ENCODE measurements at regions not wholly inside any gene's neighbourhood (a gene's known extent, or its start where the extent isn't known, plus 50 kb on each side); places are given as distances from the start of the nearest gene placed in this dataset.
A peak's percentile ranks its signal among the peaks of the same experiment; 100 is the strongest.

DNA sequence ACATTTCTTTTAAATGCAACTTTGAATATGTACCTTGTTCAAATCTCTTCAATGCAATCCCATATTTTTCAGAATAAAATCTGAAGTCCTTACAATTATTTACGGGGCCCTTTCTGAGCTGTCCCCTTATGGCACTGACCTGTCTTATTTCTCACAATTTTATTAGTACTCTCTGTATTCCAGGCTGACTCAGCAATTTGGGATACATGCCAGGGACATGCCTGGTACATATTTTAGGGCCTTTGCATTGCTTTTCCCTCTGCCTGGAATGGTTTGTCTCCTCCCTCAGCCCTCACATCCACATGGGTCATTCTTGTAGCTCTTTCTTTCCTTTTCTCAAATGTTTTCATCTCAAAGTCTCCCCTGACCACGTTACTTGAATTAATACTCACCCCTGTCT is 172.2 kb upstream of the TECRL start:
- DNase-seq, result no peak

DNA sequence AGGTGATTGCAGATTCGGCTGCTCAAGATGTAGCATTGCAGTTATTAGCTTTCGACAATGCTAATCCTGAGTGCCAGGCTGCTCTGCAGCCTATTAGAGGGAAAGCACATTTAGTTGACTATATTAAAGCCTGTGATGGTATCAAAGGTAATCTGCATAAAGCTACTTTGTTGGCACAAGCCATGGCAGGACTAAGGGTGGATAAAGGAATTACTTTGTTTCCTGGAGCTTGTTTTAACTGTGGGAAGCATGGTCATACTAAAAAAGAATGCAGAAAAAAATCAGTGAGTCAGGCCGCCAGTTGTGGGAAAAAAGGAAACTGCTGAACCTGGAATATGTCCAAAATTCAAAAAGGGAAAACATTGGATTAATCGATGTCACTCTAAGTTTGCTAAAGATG is 154.9 kb upstream of the TECRL start:
- no peak for DNase-seq

DNA sequence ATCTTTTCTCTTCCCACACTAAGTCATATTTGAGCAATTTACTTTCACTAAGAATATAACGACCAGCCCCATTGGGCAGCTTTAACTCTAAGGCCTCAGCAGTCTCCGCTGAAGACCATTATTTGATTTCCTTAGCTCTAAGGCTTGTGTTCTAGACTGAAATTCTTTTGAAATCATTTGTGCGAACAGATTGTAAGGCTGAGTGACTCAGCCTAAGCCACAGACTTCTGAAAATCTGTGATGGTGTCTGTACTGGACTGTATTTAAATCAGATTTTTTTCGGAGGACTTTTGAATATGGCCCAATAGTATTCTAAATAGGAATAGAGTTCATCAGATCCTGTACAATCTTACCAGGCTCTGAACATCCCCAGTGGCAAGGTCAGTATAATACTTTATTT is 150.3 kb upstream of the TECRL start:
- no peak for DNase-seq

DNA sequence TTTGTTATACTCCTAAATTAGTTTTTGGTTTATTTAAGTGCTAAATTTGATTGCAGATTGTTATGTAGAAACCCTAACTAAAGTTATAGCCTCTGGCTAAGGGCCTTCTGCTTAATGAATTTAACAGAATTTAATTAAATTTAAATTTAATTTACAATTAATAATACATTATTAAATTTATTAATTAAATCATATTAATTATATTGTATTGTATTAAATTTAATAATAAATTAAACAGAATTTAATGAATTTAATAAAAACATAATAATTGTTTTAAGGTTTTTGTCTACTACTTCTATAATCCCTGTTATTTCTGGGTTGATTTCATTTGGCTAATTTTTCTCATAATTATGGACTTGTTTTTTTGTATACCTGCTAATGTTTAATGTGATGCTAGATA is 141.9 kb upstream of the TECRL start:
- DNase-seq, result no peak

DNA sequence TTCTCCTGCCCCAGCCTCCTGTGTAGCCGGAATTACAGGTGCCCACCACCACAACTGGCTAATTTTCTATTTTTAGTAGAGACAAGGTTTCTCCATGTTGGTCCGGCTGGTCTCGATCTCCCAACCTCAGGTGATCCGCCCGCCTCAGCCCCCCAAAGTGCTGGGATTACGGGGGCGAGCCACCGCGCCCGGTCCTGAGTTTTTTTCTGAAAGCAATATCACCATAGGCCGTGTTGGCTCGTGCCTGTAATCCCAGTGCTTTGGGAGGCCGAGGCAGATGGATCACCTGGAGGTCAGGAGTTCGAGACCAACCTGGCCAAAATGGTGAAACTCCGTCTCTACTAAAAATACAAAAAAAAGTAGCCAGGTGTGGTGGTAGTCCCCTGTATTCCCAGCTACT is 136.3 kb upstream of the TECRL start:
- no peak for DNase-seq

DNA sequence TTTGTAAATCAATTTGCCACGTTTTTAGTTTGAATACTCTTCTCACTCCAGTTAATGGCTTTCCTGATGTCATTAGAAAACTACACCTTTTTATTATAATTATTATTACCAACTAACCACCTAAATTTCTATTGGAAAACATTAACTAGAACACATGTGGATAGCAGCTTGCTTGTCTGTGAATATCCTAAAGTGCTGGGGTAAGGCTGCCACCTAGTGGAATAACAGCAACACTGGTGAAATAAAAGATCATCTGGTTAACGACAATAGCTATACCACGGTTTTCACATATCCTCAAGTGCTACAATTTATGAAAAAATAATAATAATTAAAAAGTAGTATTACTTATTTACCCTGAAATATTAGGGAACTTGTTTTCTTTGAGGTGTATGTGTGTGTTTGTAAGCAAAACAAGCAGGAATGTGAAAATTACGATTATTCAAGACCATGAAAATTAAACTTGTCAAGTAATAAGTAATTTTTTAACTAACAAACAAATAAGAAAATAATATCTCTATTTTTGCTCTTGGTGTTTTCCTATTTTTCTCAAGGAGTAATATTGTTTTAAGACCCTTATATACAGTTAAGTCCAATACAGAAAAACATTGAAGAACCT is 130.1 kb upstream of the TECRL start:
- DNase-seq, result peak; percentile 67

DNA sequence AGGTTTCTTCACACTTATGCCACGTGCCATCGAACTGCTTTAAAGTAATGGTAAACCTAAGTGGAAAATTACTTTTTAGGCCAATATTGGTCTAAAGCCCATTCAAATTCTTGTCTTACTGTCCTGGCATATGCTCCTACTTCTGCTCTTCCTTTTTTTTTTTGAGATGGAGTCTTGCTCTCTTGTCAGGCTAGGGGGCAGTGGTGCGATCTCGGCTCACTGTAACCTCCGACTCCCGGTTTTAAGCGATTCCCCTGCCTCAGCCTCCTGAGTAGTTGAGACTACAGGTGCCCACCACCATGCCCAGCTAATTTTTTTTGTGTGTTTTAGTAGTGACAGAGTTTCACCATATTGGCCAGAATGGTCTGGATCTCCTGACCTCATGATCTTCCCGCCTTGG is 129.0 kb upstream of the TECRL start:
- no peak for DNase-seq

DNA sequence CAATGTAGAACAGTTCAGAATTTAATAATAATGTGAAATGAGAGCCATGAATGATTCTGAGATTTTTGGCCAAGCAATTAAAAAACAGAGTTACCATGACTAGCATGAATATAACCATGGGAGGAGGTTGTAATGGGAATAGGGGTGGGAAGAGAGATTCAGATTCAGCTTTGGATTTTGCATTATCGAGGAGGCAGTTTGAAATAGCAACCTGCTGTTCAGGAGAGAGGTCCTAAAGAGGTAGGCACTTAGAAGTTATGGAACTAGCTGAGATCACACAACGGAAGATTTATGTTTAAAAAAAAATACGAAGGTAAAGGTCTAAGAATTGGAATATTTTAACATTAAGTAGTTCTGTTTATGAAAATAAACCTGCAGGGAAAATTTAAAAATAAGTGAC is 124.4 kb upstream of the TECRL start:
- no peak for DNase-seq

DNA sequence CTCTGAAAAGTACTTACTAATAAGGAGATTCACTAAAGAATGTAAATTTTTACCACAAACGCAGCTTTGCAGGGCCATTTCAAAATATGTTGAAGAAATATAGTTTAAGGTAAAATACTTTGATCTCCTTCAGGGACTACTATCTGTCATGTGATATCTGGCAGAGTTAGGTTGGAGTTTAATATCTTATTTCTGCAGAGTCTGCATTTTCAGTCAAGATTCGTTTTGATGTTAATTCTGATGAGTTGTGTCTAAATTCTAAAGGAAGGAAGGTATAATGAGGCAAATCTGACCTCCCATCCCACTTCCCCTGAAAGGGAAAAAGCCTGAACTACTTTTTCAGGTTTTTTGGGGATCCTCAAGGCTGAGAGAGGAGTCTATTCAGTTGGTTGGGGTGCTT is 123.9 kb upstream of the TECRL start:
- no peak for DNase-seq

DNA sequence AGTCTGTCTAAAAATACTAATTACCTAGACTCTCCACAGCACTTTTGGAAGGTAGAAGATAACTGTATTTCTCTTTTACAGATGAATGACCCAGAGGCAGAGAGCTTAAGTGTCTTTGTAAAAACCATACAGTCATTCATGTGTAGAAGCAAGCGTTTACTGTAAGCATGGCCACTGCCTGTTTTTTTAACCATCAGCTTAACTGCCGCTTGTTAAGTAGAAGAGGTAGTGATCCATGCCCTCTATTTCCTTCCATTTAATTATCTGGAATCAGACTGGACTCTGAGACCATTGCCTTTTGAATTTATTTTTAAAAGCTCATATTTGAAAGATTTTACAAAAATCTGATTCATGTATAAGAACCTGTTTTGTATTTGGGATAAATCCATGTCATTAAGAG is 111.2 kb upstream of the TECRL start:
- no peak for DNase-seq

DNA sequence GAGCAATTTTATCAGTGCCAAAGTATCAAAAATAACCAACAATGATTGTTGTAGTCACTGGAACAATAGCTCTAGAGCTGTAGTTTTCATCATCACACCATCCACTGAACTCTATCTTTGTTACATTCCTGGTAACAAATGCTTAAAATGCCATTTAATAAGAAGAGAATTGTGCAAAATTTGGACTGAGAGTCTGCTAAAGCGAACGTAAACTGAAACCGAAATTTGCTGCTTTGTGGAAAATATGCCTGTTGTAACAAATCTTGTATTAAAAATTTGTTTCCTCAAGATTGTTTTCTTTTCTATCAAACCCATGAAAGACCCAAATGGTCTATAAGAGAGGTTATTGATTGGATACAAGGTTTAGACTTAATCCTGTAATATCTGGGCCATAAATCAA is 109.3 kb upstream of the TECRL start:
- no peak for DNase-seq

DNA sequence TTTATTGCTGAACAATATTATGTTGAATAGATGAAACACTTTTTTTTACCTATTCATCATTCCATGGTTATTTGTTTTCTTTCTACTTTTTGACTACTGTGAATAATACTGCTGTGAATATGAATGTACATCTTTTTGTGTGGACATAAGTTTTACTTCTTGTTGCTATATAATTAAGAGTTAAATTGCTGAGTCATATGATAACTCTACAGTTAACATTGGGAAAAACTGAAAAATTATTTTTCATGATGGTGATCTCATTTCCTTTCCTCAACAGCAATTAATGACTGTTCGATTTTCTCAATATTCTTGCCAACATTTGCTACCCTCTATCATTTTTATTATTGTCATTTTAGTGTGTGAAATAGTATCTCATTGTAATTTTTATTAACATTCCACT is 106.9 kb upstream of the TECRL start:
- no peak for DNase-seq

DNA sequence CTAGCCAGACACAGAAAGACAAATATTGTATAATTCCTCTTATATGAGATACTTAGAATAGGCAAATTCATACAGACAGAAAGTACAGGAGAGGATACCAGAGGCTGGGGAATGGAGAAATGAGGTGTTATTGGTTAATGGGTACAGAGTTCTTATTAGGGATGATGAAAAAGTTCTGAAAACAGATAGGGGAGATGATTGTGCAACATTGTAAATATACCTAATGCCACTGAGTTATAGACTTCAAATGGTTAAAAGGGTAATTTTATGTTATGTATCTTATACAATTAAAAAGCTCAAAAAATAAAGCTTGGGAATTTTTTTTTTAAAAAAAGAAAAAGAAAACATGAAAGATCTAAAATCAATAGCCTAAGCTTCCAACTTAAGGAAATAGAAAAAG is 98.8 kb upstream of the TECRL start:
- DNase-seq, result no peak

DNA sequence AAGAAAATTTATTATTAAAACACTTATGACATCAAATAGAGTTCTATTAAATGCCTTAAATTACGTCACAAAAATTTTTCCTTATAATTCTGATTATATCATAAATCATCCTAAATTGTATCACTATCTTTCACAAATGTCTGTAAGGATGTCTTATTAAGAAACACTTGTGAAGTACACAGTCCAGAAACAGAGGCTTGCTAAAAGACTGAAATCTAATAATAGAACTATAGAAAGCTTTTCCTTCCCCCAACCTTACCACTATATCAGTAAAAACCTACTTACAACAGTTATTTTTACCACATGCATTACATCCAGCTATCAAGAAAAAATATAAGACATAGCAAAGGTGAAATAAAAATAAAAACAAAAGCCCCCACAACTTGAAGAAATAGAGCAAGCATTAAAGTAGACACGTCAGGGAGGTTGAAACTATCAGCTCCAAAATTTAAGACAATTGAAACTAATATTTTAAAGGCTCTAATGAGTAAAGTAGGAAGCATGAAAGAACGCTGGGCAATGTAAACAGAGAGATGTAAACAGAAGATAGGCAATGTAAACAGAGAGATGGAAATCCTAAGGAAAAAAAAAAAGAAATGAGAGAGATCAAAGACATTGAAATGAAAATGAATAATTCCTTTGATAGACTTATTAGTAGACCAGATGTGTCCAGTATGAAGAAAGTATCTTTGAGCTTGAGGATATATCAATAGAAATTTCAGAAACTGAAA is 94.9 kb upstream of the TECRL start:
- no peak for DNase-seq

DNA sequence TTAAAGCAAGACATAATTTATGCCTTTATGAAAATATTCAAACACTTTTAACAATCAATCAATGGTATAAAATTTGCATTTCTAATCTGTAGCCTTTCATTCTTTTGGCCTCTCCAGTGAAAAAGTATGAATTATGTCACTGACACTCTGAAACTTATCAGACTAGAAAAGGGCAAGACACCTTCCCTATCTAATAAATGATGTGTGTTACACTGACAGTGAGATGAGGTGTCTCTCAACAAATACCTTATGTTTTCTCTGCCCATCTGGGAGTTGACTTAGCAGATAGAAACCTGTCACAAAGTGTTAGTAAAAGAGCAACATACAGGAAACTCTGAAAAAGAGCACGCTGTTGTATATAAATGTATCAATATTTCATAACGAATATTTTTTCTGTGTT is 94.2 kb upstream of the TECRL start:
- DNase-seq, result no peak

DNA sequence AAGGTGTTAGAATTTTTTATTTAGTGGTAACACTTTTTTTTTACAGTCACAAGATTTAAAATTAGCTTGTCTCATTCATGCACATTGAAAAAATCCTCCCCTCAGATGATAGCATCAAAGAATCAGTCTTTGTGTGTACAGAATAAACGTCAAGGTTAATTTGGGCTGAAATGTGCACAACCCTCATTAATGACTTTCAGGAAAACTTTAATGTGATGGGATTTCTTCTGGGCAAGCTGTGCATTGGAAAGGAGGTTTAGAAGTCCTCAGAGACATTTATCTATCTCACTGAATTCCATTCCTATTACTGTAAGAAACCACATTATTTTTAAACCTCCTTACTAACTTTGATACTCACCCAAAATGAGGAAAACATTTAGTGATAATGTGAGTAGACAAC is 88.2 kb upstream of the TECRL start:
- DNase-seq, result no peak

DNA sequence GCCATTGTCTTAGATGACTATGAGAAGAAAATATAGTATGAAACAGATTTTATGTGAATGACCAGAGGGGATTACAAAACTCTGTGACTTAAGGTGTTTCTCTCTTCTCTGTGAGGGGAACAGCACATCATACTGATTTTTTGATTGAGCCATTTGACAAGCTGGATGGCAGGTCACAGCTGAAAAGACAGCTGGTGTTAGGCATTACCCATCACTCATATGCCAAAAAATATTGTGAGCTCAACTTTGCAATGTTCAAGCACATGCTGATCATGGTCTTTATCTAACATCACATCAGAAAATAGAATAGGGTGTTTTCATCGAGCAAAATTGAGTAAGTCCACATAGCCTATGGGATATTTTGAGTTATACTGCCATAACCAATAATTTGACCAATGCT is 86.7 kb upstream of the TECRL start:
- no peak for DNase-seq

DNA sequence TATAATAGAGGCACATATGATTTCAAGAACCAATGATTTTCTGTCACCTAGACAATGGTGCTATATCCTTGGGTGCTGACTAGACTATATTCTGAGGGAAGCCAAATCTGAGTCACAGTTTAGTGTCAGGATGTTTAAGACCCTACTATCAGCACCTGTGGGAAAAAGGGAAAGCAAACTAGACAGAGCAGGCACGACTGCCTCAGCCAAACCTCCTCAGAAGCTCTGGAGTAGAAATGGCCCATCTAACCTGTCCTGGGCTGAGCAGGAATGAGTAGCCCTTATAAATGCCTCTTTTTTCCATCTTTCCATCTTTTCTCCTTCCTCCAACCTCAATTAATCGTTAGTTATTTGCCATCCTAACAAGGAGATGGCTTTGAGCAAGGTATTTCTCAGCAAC is 80.4 kb upstream of the TECRL start:
- DNase-seq, result no peak

DNA sequence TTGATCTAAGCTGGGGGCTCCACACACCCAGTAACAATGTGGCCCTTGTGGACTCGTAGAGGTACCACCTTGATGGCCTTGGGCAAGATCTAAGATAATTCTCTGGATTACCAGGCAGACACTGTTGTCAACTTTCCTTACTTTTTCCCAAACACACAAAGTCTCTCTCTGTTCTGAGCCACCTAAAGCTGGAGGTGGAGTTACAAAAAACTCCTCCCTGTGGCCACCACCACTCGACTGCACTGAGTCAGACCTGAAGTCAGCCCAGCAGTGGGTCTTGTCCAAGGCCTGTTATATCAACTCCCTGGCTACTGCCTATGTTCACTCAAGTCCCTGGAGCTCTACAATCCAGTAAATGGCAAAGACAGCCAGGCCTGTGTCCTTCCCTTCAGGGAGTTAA is 70.1 kb upstream of the TECRL start:
- no peak for DNase-seq

DNA sequence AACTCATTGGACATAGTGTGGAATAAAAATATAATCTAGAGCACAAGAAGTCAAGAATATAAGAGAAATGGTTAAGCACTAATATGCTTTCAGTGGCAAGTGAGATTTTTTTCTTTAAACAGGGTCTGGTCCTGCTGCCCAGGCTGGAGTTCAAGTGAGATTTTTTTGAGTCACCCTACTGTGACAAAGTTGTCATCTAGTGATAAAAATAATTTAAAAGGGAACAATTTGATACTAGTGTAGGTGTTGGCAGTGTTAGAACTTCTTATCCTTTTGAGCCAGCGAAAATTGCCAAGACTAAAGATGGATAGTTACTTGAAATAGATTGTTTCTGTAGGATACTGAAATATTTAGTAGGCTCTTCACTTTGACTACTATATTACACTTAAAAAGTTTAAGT is 67.9 kb upstream of the TECRL start:
- no peak for DNase-seq

DNA sequence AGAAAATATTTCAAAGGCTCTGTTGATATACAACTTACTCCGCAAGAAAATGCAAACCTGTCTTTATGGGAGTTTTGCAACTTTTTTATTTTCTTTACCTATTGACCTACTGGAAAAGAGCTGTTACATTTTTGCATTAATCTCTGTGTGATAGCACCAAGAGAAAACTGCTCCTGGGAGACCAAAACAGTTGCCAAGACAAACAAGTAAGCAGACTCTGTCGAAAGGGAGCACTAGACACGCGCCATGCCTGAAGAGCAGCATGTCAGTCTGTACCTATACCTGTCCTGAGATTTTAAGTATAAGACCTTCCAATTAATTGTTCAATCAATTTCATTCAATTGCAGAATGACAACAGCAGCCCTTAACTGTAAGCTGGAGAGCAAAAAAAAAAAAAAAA is 56.0 kb upstream of the TECRL start:
- DNase-seq, result no peak

DNA sequence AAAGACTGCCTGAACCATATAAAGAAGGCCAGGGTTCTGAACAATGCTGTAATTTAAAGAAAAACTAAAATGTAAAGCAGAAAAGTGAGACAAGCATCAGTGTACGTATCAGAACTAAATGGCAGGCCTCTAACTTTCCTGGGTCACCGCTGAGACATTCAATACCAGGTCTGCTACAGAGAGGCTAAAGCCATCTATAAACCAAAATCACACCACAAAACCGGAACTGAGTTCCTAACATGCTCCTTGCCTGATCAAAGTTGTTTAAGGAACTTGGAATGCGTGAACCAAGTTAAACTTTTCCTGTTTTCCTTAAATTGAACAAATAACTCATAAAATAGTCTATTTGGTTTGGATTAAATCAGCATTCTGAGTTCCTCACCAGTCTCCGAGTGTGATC is 55.3 kb upstream of the TECRL start:
- DNase-seq, result no peak

Data from skin of body (tissue), 1 donor.